CD4-positive, CD25-positive, alpha-beta regulatory T cell (primary cell): ENCODE measurements at regions not wholly inside any gene's neighbourhood (a gene's known extent, or its start where the extent isn't known, plus 50 kb on each side); places are given as distances from the start of the nearest gene placed in this dataset.

ENCODE experiments used
- ATAC-seq, 2 donors: fragments of 150-1000 bp; cut with Tn5 transposase; one replicate each; pipeline ENCODE4 v1.10.0; 2021; ENCODE audit warnings: low read depth in 2 of 2, moderate number of reproducible peaks in 2 of 2, moderate library complexity in 1 of 2
- DNase-seq, 3 donors: peaks; one replicate each; pipeline versions ENCODE4 v3.0.0 to v3.0.0-alpha.2; 2012 to 2022; ENCODE audit warnings: mixed read lengths in 1 of 3
- H3K27ac ChIP-seq: one replicate; pipeline ENCODE4 v1.7.0; 2013; ENCODE audit warnings: mild to moderate bottlenecking, low read length; ENCODE audit not compliant: insufficient read depth, poor library complexity, severe bottlenecking
- H3K27me3 ChIP-seq: one replicate; pipeline ENCODE4 v1.7.0; 2013; ENCODE audit warnings: low read length; ENCODE audit not compliant: control insufficient read depth, insufficient read depth
- H3K36me3 ChIP-seq: one replicate; pipeline ENCODE4 v1.7.0; 2013; ENCODE audit warnings: mild to moderate bottlenecking, low read length, moderate library complexity; ENCODE audit not compliant: control insufficient read depth, insufficient read depth
- H3K4me1 ChIP-seq: 2 replicates; pipeline ENCODE4 v1.7.0; 2013; ENCODE audit warnings: mild to moderate bottlenecking, low read length; ENCODE audit not compliant: insufficient read depth, control insufficient read depth, poor library complexity, severe bottlenecking
- H3K4me3 ChIP-seq: one replicate; pipeline ENCODE4 v1.7.0; 2013; ENCODE audit warnings: low read depth, mild to moderate bottlenecking, low read length, moderate library complexity
- H3K9me3 ChIP-seq, 2 experiments: 1 replicate in 1 of 2; 2 replicates in 1 of 2; pipeline ENCODE4 v1.7.0; 2013; ENCODE audit warnings: low read length in 2 of 2, mild to moderate bottlenecking in 1 of 2, moderate library complexity in 1 of 2; ENCODE audit not compliant: control insufficient read depth in 2 of 2
- H3K27ac Mint-ChIP-seq, 3 donors: one replicate each; pipeline ENCODE4 v1.8.0; 2020 to 2022; ENCODE audit warnings: mild to moderate bottlenecking in 3 of 3, mixed read lengths in 3 of 3, moderate library complexity in 2 of 3
- H3K27me3 Mint-ChIP-seq: one replicate; pipeline ENCODE4 v1.8.0; 2022; ENCODE audit warnings: mild to moderate bottlenecking, mixed read lengths
- H3K36me3 Mint-ChIP-seq: one replicate; pipeline ENCODE4 v1.8.0; 2020; ENCODE audit warnings: mixed read lengths
- H3K4me1 Mint-ChIP-seq, 4 donors: one replicate each; pipeline ENCODE4 v1.8.0; 2020 to 2022; ENCODE audit warnings: mixed read lengths in 4 of 4, mild to moderate bottlenecking in 1 of 4
- H3K4me3 Mint-ChIP-seq, 4 donors: one replicate each; pipeline ENCODE4 v1.8.0; 2020 to 2022; ENCODE audit warnings: mild to moderate bottlenecking in 4 of 4, mixed read lengths in 4 of 4, moderate library complexity in 3 of 4
- H3K9me3 Mint-ChIP-seq, 7 donors: one replicate each; pipeline ENCODE4 v1.8.0; 2020 to 2022; ENCODE audit warnings: mixed read lengths in 7 of 7, mild to moderate bottlenecking in 3 of 7, moderate library complexity in 2 of 7

DNA sequence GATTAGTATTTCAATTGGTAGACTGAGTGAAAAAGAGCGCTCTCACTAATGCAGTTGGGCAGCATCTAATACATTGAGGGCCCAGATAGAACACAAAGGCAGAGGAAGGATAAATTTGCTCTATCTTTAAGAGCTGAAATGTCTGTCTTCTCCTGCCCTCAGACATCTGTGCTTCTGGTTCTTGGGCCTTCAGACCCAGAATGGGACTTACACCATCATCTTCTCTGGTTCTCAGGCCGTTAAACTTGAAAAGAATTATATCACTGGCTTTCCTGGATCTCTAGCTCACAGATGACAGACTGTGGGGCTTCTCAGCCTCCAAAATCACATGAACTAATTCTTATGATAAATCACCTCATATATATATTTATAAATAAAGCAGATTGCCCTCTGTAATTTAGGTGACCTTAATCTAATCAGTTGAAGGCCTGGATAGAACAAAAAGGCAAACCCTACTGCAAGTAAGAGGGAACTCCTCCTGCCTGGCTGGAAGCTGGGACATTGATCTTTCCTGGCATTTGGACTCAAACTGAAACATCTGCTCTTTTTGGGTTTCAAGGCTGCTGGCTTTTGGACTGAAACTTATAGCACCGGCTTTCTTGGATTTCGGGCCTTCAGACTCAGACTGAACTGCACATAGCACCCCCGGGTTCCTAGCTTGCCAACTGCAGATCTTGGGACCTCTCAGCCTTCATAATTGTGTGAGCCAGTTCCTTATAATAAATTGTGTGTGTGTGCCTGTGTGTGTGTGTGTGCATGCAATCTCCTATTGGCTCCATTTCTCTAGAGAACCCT is 390.4 kb upstream of the PLXNA2 start:
- Histone ChIP-seq H3K36me3 (no peaks in the 10 kb centered on the region), H3K27me3 (no peaks in the 10 kb centered on the region), H3K9me3 (no peaks in the 10 kb centered on the region), H3K27ac (no peak overlapping the region), H3K4me3 (no peak overlapping the region), H3K4me1 (no peaks in the 10 kb centered on the region)
- Mint-ChIP-seq H3K27me3 (no peaks in the 10 kb centered on the region), H3K4me1 (no peaks in the 10 kb centered on the region), H3K36me3 (no peaks in the 10 kb centered on the region), H3K27ac (no peak overlapping the region), H3K9me3 (peaks cover 0 to 3% (median 0%) of the 10 kb centered on the region in 7 donors), H3K4me3 (no peak overlapping the region)
- ATAC-seq (no peak), DNase-seq (no peak)

DNA sequence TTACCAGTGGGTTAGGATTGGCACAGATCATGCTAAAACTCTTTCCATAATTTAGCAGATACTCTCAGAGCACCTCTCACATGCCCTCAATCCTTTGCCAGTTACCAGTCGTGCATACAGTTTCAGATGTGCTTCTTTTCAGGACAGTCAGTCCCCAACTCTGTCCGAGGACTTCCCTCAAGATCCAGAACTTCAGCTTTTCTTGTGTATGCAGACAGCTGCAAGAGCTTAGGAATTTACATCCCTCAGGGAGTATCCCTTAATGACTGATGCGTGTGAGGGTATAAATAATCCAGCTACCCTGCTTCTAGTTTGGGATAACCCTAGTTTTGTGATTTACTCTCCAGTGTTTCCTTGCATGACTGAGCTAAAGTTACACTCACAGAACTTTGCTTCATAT is 393.0 kb upstream of the PLXNA2 start:
- H3K36me3 Mint-ChIP-seq = no peaks in the 10 kb centered on the region
- Histone ChIP-seq H3K4me3 (no peak overlapping the region), H3K9me3 (no peaks in the 10 kb centered on the region), H3K27me3 (no peaks in the 10 kb centered on the region), H3K27ac (no peak overlapping the region), H3K4me1 (no peaks in the 10 kb centered on the region), H3K36me3 (no peaks in the 10 kb centered on the region)
- H3K27ac Mint-ChIP-seq = no peak overlapping the region
- no peak for DNase-seq
- no peak overlapping the region for H3K4me3 Mint-ChIP-seq
- H3K4me1 Mint-ChIP-seq = no peaks in the 10 kb centered on the region
- H3K9me3 Mint-ChIP-seq = peaks cover 0 to 6% (median 0%) of the 10 kb centered on the region in 7 donors
- ATAC-seq = no peak
- no peaks in the 10 kb centered on the region for H3K27me3 Mint-ChIP-seq

DNA sequence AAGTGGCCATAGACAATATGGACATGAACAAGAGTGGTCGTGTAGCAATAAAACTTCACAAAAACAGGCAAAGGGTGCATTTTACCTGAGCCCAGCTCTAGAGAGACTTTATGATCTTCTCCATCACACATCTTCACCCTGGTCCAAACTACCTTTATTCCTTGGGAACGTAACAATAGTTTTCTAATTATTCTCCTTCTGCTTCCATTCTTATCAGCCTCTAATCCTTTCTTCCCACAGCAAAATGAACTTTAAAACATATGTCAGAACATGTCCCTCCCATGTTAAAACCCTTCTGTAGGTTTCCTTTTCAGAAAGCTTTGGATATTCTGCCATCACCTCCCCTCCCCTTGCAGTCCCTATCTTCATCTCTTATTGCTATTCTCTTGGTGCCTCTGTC is 395.2 kb upstream of the PLXNA2 start:
- Histone ChIP-seq H3K27me3 (no peaks in the 10 kb centered on the region), H3K9me3 (no peaks in the 10 kb centered on the region), H3K36me3 (no peaks in the 10 kb centered on the region), H3K4me3 (no peak overlapping the region), H3K4me1 (no peaks in the 10 kb centered on the region), H3K27ac (no peak overlapping the region)
- Mint-ChIP-seq H3K27me3 (no peaks in the 10 kb centered on the region), H3K36me3 (no peaks in the 10 kb centered on the region), H3K4me1 (no peaks in the 10 kb centered on the region), H3K4me3 (no peak overlapping the region), H3K27ac (no peak overlapping the region), H3K9me3 (peaks cover 0 to 8% (median 0%) of the 10 kb centered on the region in 7 donors)
- ATAC-seq (no peak), DNase-seq (no peak)

DNA sequence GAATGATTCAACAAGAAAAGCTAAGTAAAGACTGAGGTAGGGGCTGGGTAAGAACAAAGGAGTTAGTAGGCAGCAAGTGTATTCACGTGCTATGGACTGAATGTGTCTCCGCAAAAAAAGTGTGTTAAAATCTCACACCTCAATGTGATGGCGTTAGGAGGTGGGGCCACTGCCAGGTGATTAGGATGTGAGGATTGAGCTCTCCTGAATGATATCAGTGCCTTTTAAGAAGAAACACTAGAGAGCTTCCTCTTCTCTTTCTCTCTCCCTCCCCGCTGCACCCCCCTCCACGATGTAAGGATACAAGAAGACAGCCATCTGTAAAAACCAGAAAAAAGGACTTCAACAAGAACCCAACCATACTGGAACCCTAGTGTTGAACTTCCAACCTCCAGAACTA is 396.1 kb upstream of the PLXNA2 start:
- no peaks in the 10 kb centered on the region for H3K36me3 ChIP-seq
- H3K4me3 Mint-ChIP-seq = no peak overlapping the region
- no peaks in the 10 kb centered on the region for H3K36me3 Mint-ChIP-seq
- H3K27ac ChIP-seq = no peak overlapping the region
- no peaks in the 10 kb centered on the region for H3K27me3 ChIP-seq
- no peak overlapping the region for H3K4me3 ChIP-seq
- no peak for DNase-seq
- H3K27me3 Mint-ChIP-seq = no peaks in the 10 kb centered on the region
- no peaks in the 10 kb centered on the region for H3K9me3 ChIP-seq
- ATAC-seq = no peak
- H3K9me3 Mint-ChIP-seq = peaks cover 0 to 8% (median 0%) of the 10 kb centered on the region in 7 donors
- no peak overlapping the region for H3K27ac Mint-ChIP-seq
- no peaks in the 10 kb centered on the region for H3K4me1 ChIP-seq
- no peaks in the 10 kb centered on the region for H3K4me1 Mint-ChIP-seq

DNA sequence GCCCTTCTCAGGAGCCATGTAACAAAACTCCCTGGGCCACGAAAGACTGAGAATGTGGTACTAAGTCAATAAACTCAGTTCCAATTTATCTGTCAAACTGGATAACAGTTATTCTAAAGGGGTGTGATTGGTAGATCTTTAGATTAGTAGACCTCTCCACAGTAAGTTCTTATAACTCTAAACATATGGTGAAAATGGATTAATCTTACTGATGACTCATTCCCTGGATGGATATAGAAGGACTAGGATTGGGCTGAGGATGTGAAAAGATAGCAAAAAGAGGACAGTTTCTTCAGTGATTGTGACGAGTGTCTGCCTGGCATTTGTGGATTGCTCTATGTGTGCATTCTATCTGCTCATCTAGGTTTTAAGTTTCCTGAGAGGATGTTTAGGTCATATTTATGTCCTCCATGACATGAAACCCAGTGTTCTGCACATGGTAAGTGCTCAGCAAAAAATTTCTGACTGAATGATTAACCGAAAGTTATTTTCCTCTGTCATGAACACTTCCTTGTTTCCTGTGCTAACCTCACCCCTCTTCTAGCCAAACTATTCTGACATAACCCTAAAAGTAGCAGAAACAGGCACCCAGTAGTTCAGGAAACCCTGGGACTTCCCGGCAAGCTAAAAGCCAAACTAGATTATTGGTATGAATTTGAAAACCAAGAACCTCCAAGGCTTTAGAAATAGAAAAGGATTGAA is 397.5 kb upstream of the PLXNA2 start:
- no peaks in the 10 kb centered on the region for H3K4me1 Mint-ChIP-seq

DNA sequence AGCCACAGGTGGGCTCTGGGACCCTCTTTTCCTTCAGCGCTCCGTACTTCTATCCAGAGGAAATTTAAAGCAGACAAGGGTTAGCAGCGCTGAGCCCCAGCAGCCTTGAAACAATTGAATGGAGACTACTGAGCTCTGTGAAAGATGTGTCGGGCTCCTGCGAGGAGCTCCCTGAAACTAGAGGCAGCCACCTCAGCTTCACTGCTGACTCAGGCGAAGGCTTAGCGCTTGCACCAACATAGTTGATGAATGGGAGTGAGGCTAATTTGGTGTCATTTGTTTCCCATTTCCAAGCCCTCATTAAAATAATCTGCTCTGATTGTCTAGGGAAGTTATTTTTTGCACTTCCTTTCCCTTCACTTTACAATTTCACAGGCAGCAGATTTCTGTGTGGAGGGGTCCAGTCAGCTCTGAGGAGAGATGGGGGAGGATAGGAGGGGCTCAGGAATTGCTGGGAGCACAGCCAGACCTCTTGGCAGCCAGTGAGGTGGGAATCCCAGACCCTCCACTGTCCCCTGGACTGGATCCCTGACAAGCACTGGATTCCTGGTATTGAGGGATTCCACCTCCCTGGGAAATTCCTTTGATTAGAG is 398.9 kb upstream of the PLXNA2 start:
- H3K4me1 ChIP-seq = no peaks in the 10 kb centered on the region
- no peaks in the 10 kb centered on the region for H3K36me3 ChIP-seq
- Mint-ChIP-seq H3K4me1 (no peaks in the 10 kb centered on the region), H3K27ac (no peak overlapping the region), H3K36me3 (no peaks in the 10 kb centered on the region), H3K9me3 (peaks cover 0 to 8% (median 0%) of the 10 kb centered on the region in 7 donors), H3K4me3 (no peak overlapping the region), H3K27me3 (peaks cover under 1% of the 10 kb centered on the region)
- H3K27ac ChIP-seq = no peak overlapping the region
- no peak for DNase-seq
- no peaks in the 10 kb centered on the region for H3K27me3 ChIP-seq
- ATAC-seq = no peak
- no peaks in the 10 kb centered on the region for H3K9me3 ChIP-seq
- no peak overlapping the region for H3K4me3 ChIP-seq

More for the DNA sequence above, 397.5 kb upstream of the PLXNA2 start:
- Mint-ChIP-seq H3K9me3 (peaks cover 0 to 8% (median 0%) of the 10 kb centered on the region in 7 donors), H3K27ac (no peak overlapping the region), H3K4me3 (no peak overlapping the region), H3K36me3 (no peaks in the 10 kb centered on the region), H3K27me3 (no peaks in the 10 kb centered on the region)
- ATAC-seq = peak in 1 of 2 donors; percentile 15
- Histone ChIP-seq H3K9me3 (no peaks in the 10 kb centered on the region), H3K4me3 (no peak overlapping the region), H3K4me1 (no peaks in the 10 kb centered on the region), H3K36me3 (no peaks in the 10 kb centered on the region), H3K27me3 (no peaks in the 10 kb centered on the region), H3K27ac (no peak overlapping the region)
- no peak for DNase-seq

DNA sequence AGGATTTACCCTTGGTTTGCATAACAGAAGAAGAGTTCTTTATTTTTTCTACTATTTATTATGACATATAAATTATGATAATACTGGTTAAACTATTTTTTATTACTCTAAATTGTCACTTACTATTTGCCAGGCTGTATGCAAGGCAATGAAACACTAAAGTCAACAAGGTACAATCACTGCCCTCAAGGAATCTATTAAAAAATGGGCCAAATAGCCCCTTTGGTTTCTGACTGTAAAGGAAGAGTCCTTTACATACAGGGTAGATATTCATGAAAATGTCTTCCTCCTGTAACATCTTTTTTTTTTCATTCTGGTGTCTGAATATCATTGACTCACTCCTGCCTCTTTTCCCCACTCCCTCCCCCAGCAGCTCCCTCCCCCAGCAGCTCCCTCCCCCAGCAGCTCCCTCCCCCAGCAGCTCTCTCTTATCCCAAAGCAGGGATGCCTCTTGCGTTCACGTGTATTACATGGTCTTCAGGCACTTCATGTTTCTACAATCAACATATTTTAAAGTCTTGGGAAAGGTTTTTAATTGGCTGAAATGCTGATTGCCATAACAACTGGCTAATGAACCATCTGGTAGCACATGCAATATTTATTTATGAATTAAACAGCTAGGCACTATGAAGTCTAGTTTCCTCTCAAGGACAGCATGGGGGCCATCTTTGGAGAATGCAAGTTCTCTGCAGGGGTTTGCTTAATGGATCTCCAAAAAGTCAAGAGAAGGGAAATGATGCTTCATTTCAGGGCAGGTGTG is 400.4 kb upstream of the PLXNA2 start:
- H3K4me1 Mint-ChIP-seq = no peaks in the 10 kb centered on the region
- no peaks in the 10 kb centered on the region for H3K36me3 Mint-ChIP-seq
- Histone ChIP-seq H3K27me3 (peaks cover 3% of the 10 kb centered on the region), H3K36me3 (no peaks in the 10 kb centered on the region), H3K27ac (no peak overlapping the region), H3K4me1 (no peaks in the 10 kb centered on the region), H3K4me3 (no peak overlapping the region), H3K9me3 (no peaks in the 10 kb centered on the region)
- peaks cover 10% of the 10 kb centered on the region for H3K27me3 Mint-ChIP-seq
- H3K4me3 Mint-ChIP-seq = no peak overlapping the region
- ATAC-seq (no peak), DNase-seq (no peak)
- peaks cover 0 to 5% (median 0%) of the 10 kb centered on the region in 7 donors for H3K9me3 Mint-ChIP-seq
- H3K27ac Mint-ChIP-seq = no peak overlapping the region
